Activated CD8-positive, alpha-beta memory T cell treated with anti-CD3 and anti-CD28 coated beads for 4 hours (primary cell): ENCODE measurements at regions not wholly inside any gene's neighbourhood (a gene's known extent, or its start where the extent isn't known, plus 50 kb on each side); places are given as distances from the start of the nearest gene placed in this dataset.

Experiments
- DNase-seq, 2 donors: peaks; one replicate each; pipeline ENCODE4 v3.0.0-alpha.2; 2020; ENCODE audit warnings: low read depth in 2 of 2

DNA sequence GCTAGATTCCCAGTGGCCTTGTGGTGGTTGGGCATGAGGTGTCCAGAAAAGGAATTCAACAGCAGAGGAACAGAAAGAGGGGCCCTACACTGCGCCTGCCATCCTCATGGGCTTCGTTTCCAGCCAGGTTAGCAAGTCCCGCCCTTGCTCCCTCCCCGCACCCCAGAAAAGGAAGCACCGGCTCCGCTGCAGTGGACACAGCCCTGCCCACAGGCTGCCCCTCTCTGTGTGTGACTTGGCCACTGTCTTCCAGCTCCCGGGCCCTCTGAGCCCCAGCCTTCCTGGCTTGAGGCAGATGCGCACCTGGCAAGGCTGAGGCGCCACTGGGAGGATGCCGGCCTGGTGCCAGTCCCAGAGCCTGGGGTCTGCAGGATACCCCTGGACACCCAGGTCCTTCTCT is 305.0 kb upstream of the IRX4 start:
- no peak for DNase-seq

DNA sequence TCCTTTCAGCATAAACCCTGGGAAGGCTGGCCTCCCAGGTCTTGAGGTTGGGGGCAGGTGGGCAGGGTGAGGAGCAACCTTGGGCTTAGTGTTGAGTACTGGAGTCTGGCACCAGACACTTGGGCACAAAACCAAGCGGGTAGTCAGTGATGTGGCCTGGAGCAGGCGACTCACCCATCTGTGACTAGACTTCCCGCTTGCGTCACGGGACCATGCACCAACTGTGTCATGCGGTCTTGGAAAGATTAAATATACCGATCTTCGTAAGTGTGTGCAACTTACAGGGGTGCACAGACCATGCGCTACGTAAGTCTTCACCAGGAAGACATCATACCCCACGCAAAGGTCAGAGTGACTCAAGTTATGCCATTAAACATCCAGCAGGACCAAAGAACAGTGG is 304.4 kb upstream of the IRX4 start:
- DNase-seq, result no peak

DNA sequence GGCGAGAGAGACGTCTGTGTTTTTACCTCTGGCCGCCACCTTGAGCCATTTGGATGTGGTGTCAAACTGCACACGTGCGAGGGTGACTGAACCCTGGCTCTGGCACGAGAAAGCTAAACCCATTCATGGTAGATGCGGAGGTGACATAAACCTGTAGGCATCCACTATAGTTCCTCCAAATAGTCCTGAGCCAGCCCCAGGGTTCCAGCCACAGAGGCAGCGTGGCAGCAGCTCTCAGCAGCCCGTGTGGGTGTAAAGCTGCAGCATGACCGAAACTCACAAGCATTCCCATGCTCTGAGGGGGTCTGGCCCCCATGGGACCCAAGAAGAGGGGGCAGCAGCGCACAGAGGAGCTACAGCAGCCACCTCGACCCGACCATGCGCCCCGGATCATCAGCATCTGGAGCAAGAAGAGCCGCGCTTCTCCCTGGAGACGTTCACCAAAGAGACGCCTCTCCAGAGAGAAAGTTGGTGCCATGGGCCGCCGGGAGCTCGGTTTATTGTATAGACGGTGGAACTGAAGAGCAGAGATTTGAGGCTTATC is 303.8 kb upstream of the IRX4 start:
- no peak for DNase-seq

DNA sequence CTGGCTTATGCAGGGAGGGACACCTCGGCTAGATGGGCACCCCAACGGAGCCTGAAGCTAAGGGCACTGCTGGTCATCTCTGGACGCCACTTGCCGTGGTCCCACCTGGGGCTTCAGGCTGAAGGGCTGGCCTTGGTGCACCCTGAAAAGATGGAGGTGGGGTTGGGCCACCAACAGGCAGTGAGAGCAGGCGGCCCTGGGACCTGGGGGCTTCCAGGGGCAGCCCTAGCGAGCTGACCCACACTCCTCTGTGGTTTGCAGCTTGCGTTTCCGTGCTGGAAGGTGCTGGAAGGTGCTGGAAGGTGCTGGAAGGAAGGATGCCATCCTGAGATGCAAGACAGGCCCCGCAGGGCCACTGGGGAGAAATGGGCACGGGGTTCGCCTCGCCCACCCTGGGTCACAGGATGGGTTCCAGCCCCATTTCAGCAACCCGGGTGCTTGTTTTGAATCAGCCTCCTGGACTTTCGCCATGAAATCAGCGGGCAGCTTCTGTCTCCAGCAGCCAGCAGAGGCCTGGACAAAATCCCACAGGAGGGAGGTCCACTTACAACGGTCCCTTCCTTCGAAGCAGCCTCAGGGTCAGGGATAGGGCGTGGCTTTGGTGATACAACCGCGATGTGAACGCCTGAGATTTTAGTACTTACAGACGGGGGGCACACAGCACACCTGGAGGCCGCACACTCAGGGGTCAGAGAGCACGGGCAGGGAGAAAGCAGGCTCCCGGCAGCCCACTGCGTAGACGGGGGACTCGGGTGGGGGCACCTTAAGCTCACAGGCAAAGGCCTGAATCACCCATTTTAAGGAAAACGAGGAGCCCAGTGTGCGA is 303.1 kb upstream of the IRX4 start:
- no peak for DNase-seq

DNA sequence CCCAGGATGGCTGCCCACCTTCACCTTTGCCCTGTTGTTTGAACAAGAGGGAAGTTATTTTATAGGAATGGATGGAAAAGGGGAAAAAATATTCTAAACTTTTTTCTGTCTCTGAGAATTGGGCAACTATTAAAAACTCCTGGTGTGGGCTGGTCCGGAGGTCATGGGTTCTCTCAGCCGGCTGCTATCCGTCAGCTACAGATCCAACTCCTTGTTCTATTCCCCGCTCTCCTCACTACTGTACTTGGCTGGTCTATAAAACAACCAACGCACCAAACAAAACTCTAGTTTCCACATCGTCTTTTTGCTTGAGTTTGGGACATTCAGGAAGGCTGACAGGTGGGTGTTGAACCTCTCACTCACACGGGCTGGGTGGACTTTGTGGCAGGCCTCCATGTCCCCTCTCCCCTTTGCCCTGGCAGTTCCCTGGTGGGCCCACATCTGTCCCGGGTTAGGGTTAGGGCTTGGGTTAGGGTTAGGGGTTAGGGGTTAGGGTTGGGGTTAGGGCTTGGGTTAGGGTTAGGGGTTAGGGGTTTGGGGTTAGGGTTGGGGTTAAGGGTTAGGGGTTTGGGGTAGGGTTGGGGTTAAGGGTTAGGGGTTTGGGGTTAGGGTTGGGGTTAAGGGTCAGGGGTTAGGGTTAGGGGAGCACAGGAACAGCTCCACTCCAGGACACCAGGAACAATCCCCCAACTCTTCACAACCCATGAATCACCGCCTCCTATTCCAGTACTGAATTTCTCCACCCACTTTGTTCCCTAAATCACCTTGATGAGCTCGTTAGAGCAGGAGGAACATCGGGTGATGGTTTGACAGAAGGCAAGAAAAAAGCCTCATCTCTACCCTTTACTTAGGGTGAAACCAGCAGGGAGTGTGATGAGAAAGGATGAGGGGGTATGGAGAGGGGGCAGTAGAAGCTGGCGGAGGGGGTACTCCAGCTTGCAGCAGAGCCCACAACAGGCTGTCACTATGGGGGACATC is 302.1 kb upstream of the IRX4 start:
- no peak for DNase-seq

DNA sequence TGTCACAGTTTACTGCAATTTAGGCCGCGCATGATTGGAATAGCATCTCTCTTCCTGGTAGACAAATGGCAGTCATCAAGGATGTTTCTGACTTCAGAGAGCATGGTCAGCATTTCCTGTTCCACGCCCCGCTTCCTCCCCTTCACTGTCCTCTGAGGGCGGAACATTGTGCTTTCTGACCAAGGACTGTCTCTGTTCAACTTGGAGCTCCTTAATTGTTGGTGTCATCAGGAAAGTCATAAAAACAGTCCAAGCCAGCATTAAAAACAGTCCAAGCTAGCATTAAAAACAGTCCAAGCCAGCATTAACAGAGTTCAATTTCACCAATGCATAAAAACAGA is 301.3 kb upstream of the IRX4 start:
- no peak for DNase-seq

DNA sequence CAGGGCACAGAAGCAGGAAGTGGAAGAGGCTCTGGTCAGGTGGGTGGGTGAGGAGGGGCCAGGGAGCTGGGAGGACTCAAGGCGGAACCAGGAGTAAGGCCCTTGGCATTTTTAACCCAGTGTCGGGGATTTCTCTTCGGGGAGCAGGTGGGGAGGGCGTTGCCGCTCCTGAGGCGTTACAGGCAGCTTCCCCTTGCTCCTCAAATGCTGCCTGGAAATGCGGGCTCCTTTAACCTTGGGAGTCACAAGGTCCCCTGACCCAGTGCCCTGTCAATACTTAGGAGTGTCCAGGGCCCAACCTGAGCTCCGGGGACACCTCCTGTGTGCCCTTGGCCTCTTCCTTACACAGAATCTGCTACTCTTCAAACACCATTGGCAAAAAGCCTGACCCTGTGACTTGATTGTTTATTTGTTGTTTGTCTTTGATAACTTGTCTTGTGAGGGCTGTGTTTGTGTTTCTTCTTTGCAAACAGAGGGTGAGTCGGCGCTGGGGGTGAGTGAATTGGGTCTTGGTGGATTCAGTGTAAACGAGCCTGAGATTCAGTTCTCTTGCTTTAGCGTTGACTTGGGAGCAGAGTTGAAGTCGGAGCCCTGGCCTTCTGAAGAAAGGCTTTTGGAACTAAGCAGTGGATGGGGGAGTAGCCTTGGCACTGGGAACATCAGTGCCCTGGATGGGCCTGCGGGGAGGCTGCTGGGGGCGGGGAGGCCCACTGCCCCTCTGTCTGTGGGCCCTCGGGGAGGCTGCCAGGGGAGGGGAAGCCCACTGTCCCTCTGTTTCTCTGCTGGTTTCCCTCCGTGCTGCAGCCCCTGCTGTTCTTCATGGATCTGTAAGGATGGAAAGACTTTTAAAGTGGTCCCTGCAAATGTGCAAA is 300.7 kb upstream of the IRX4 start:
- DNase-seq, result no peak

DNA sequence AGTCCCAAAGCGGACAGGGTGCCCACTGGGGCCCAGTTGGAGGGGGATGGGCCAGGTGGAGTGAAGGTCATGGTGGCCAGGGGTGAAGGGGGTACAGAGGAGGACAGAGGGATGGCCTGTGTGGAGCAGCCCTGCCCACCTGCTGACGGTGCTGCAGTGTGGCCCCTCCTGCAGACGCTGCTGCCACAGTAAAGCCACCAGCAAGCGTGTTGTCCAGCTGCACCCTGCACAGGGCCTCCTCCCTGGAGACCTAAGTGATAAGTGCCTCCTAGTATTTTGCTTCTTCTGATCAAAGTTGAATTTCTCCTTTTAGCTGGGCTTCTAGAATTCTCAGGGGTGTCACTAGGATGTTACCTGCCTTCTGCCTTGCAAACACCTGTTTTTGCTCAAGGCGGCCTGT is 299.3 kb upstream of the IRX4 start:
- no peak for DNase-seq

DNA sequence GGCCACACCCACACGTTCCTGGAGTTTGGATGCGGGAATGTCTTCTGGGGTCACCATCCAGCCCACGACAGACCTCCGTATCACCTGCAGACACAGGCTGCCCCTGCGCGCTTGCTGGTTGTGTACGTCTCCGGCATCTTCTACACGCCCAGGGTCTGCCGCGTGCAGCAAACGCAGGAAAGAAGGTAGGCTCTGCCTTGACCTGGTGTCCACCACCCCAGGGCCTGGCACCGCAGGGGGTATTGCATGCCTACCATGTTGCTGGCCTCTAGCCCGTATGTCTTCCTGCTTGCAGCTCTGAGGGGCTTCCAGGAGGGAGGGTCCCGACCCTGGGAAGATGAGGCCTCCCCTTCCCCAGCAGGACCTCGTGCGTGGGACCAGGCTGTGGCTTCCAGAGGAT is 298.8 kb upstream of the IRX4 start:
- DNase-seq, result no peak

DNA sequence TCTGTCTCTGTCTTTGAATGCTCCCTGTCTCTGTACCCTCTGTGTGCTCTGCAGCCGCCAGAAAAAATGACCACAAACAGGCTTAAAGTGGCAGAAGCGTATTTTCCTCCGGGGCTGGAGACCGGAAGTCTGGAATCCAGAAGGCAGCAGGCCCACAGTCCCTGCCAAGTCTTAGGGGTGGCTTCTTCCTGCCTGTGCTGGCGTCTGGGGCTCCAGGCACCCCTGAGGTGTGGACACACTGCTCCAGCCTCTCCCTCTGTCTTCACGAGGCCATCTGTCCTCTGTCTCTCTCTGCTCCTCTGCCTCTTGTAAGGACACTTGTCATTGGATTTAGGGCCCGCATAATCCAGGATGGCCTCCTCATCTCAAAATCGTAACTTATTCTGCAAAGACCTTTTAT is 298.4 kb upstream of the IRX4 start:
- no peak for DNase-seq

DNA sequence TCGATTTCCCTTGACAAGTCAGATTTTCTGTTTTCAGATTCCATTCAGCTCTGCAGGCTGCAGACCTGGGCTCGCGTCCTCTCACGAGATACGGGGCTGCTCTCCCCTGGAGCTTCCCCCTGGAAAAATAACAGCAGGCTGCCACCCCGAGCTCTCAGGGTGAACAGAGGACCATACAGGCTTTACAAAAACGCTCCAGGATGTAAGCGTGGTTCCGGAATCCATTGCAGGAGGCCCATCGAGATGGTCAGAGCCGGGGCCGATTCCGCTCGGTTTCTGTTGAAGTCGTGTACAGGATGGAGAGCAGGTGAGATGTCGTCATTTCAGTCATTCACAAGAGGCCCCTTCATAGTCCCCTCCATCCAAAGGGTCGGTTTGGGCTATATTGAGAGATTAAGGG is 297.7 kb upstream of the IRX4 start:
- DNase-seq, result no peak

DNA sequence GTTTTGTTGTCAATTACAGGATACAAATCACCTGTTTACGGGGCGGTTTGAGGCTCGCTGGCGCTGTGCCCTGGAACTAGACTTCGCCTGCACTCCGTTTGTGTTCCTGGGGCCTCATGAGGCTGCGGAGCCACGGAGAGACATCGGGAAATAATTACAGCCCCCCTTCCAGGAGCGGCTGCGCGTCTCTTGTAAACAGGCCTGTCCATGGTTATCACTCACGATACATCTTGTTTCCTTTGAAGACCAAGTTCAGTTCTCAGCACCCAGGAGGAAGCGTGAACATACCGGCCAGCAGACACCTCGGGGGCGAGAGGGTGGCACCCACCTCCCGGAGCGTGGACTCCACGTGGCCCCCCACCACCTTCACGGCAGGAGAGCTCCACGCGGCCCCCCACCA is 297.1 kb upstream of the IRX4 start:
- no peak for DNase-seq

DNA sequence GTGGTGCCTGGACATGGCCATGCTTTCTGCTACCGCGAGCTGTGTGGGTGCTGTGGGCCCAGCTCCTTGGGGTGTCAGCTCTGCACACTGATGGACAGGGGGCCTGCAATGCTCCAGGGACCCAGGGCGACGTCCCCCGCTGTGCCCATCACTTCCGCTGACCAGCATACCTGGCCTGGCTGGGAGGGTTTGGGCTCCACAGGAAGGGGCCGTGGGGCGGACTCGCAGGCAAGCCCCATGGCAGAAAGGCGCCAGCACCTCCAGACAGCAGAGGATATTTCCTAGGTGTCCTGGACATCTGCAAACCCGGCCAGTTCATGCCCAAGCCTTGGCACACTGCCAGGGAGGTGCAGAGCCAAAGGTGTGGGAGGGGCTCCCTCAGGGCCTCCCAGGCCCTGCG is 295.8 kb upstream of the IRX4 start:
- DNase-seq, result no peak

DNA sequence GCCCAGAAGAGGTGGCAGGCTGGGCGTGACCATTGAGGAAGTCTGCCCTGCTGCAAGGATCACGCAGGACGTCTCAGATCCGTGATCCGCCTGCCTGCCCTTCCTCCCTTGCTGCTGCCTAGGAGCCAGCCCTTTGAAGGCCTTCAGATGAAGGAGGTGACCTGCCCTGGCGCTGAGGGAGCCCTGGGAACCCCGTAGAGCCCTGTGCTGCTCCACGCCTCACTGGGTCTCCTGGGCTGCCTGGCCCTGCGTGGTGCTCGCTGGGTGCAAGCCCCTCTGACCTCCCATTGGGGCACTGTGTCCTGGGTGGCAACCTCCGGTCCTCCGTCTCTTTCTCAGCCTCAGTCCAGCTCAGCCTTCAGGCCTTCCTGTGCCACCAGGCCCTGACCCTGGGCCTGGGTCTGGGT is 295.3 kb upstream of the IRX4 start:
- DNase-seq, result no peak

DNA sequence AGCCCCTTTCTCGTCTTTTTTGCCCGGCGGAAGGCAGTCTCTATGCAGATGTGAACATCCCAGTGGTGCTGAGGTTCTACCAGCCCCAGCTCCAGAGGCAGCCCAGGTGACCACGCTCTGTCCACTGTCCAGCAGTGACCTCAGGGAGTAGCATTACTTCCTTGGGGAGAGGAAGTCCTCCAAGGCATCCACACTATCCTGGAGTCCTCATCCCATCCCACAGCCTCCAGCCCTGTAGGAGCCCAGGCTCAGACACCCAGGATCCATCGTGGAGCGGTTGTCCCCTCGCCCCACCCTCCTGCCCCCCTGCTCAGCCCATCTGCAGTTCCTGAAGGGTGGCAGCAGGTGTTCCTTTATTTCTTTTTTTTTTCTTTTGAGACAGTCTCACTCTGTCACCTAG is 294.5 kb upstream of the IRX4 start:
- DNase-seq, result no peak

DNA sequence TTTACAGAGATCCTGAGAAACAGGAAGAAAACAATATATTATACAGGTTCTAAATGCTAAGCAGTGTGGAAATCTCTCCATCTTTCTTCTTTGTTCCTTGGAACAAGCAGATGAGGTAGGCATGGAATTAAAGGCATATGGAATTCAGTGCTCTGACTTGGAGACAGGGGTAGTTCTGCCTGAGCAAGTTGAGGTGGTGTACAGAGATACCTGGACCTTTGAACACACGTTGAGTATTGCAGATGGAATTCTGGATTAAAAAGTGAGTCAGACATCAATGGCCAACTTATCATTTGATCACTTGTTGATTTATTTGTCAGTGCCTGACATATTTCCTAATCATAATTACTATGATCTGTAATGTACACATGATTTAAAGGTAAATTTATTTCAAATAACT is 293.9 kb upstream of the IRX4 start:
- no peak for DNase-seq

DNA sequence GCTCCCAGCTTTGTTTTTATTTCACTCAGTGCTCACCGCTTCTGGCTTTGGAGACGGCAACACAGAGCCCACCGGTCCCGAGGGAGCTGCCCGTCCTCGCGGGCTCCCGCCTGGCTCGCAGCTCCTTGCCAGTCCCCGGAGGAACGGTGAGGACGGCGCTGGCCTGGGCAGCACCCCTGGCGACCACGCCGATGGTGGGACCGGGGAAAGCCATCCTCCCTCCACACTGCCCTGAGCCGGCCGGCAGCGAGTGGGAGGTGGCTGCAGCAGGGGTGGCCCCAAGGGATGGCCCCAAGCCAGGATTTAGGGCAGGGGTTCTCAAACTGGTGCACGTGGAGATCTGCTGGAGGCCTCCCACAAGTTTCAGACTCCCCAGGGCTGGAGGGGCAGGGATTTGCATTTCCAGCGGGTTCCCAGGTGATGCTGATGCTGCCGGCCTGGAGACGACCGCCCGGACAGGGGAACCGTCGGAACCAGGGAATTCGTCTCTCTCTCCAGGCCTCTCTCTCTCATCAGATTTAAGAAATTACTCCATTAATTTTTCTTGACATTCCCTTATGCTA is 293.2 kb upstream of the IRX4 start:
- DNase-seq, result no peak

DNA sequence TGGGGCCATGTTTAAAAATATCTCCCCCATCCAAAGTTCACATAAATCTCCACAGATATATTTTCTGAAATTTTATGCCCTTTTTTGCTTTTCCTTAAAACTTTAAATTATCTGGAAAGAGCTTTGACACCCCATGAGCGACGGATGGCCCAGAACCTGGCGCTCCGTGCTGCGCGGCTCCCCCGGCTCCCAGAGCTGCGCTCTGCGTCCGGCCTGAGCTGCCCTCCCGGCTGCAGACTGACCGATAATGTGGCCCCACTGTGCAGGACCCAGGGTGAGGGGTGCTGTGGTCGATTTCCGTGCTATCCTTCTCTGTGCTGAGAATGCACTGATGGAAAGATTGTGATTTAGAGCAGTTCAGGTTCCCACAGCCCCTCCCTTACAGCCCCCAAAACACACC is 292.3 kb upstream of the IRX4 start:
- DNase-seq, result no peak

DNA sequence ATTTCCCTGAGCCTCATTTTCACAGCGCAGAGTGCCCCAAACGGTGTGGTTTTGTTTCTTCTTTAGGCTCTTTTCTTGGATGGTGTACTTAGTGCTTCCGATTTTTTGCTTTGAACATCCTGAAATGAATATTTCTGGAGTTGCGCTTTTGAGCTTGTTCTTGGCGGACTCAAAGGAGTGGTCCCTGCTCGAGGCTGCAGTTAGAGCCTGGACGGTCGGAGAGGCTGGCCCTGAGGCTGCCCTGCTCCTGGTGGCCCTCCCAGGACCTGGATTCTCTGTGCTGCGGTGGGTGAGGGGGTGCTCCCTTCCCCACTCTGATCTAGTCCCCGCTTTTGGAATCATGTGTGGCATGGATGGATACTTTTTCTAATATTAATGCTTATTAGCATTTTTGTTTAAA is 291.8 kb upstream of the IRX4 start:
- DNase-seq, result no peak

DNA sequence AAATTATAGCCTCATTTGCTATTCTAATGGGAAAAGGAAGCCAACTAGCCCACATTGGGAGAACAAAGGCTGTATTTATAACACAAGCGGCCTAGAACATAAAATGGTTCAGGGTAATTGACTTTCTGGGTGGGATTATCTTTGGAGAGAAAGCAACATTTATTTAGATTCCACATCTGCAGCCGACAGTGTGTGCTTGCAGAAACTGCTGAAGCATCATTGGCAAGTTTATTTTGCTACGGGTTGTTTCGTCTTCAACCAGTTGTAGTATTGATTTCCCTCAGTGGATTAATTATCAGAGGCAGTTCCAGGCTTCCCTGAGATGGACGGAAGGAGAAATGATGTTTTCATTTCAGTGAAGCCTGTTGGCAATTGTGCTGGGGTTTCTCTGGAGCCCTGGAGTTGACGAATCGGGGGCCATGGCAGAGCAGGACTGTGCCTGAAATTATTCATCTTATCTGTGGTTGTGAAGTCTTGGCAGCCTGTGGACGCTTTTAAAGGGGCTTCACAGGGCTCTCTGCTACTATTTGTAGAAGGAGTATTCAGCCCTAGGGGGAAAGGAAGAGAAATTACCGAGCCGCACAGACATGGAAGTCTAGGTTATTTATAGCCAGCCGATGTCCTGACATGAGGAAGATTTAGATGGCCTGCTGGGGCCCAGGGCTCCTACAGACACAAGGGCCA is 290.6 kb upstream of the IRX4 start:
- no peak for DNase-seq

DNA sequence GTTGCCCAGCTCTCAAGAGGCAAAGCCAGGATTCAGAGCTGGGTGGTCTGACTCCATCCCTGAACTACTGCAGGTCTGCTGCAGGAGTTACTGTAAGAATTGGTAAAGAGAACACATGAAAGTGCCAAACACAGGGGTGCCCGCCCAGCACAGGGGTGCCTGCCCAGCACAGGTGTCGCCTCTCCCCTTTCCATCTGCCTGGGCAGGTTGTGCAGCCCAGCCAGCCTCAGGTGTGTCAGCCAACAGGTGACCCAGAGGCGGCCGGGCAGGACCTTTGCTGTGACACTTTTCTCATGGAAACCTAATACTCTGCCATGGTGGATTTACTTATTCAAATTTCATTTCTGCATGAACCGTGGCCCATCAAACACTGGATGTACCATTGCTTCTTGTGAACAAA is 289.7 kb upstream of the IRX4 start:
- DNase-seq, result no peak
